ENCODE measurements at regions not wholly inside any gene's neighbourhood (a gene's known extent, or its start where the extent isn't known, plus 50 kb on each side); places are given as distances from the start of the nearest gene placed in this dataset.

GRCh38 chr2:212777020-212777491 lies 238.5 kb upstream of the ERBB4 start:
- DNase-seq (ENCODE audit: extremely low spot score, unreplicated experiment) = no peak
- H3K27me3 Mint-ChIP-seq (ENCODE audit: unreplicated experiment) = no peaks in the 10 kb centered on the region
- peak; percentile 74 for TF ChIP-seq CTCF (IDR thresholded peaks at IDR 0.05)
- H3K4me1 Mint-ChIP-seq (ENCODE audit: unreplicated experiment) = peaks cover 4% of the 10 kb centered on the region
- H3K27ac Mint-ChIP-seq (ENCODE audit: unreplicated experiment) = no peak overlapping the region
- no peaks in the 10 kb centered on the region for H3K36me3 Mint-ChIP-seq (ENCODE audit: unreplicated experiment)
- H3K4me3 Mint-ChIP-seq (ENCODE audit: unreplicated experiment) = peak overlapping the region; percentile 45
- H3K9me3 Mint-ChIP-seq (ENCODE audit: unreplicated experiment) = no peaks in the 10 kb centered on the region

GRCh38 chr2:212773808-212774339 lies 235.3 kb upstream of the ERBB4 start:
- no peak for DNase-seq (ENCODE audit: extremely low spot score, unreplicated experiment)
- H3K27me3 Mint-ChIP-seq (ENCODE audit: unreplicated experiment) = no peaks in the 10 kb centered on the region
- no peak overlapping the region for H3K27ac Mint-ChIP-seq (ENCODE audit: unreplicated experiment)
- no peaks in the 10 kb centered on the region for H3K9me3 Mint-ChIP-seq (ENCODE audit: unreplicated experiment)
- H3K4me1 Mint-ChIP-seq (ENCODE audit: unreplicated experiment) = peaks cover 4% of the 10 kb centered on the region
- H3K36me3 Mint-ChIP-seq (ENCODE audit: unreplicated experiment) = no peaks in the 10 kb centered on the region
- no peak for TF ChIP-seq CTCF (IDR thresholded peaks at IDR 0.05)
- no peak overlapping the region for H3K4me3 Mint-ChIP-seq (ENCODE audit: unreplicated experiment)

GRCh38 chr2:212770240-212770639 lies 231.6 kb upstream of the ERBB4 start:
- no peak overlapping the region for H3K27ac Mint-ChIP-seq (ENCODE audit: unreplicated experiment)
- H3K9me3 Mint-ChIP-seq (ENCODE audit: unreplicated experiment) = no peaks in the 10 kb centered on the region
- H3K4me1 Mint-ChIP-seq (ENCODE audit: unreplicated experiment) = no peaks in the 10 kb centered on the region
- no peak overlapping the region for H3K4me3 Mint-ChIP-seq (ENCODE audit: unreplicated experiment)
- no peak for DNase-seq (ENCODE audit: extremely low spot score, unreplicated experiment)
- no peaks in the 10 kb centered on the region for H3K36me3 Mint-ChIP-seq (ENCODE audit: unreplicated experiment)
- peaks cover 2% of the 10 kb centered on the region for H3K27me3 Mint-ChIP-seq (ENCODE audit: unreplicated experiment)
- no peak for TF ChIP-seq CTCF (IDR thresholded peaks at IDR 0.05)

- no peak overlapping the region for H3K27ac Mint-ChIP-seq (ENCODE audit: unreplicated experiment)
- H3K36me3 Mint-ChIP-seq (ENCODE audit: unreplicated experiment) = no peaks in the 10 kb centered on the region
- peaks cover 2% of the 10 kb centered on the region for H3K27me3 Mint-ChIP-seq (ENCODE audit: unreplicated experiment)
- no peaks in the 10 kb centered on the region for H3K9me3 Mint-ChIP-seq (ENCODE audit: unreplicated experiment)
- no peak for DNase-seq (ENCODE audit: extremely low spot score, unreplicated experiment)
- TF ChIP-seq CTCF (IDR thresholded peaks at IDR 0.05) = no peak
- H3K4me3 Mint-ChIP-seq (ENCODE audit: unreplicated experiment) = no peak overlapping the region
- no peaks in the 10 kb centered on the region for H3K4me1 Mint-ChIP-seq (ENCODE audit: unreplicated experiment)
These were observed 228.3 kb upstream of the ERBB4 start for GRCh38 chr2:212766921-212767320.

GRCh38 chr2:212752730-212753351 lies 214.2 kb upstream of the ERBB4 start:
- no peak overlapping the region for H3K27ac Mint-ChIP-seq (ENCODE audit: unreplicated experiment)
- peaks cover 2% of the 10 kb centered on the region for H3K27me3 Mint-ChIP-seq (ENCODE audit: unreplicated experiment)
- H3K4me3 Mint-ChIP-seq (ENCODE audit: unreplicated experiment) = no peak overlapping the region
- DNase-seq (ENCODE audit: extremely low spot score, unreplicated experiment) = no peak
- peaks cover 2% of the 10 kb centered on the region for H3K36me3 Mint-ChIP-seq (ENCODE audit: unreplicated experiment)
- TF ChIP-seq CTCF (IDR thresholded peaks at IDR 0.05) = no peak
- H3K4me1 Mint-ChIP-seq (ENCODE audit: unreplicated experiment) = no peaks in the 10 kb centered on the region
- H3K9me3 Mint-ChIP-seq (ENCODE audit: unreplicated experiment) = peaks cover 37% of the 10 kb centered on the region
